ENCODE measurements at regions not wholly inside any gene's neighbourhood (a gene's known extent, or its start where the extent isn't known, plus 50 kb on each side); places are given as distances from the start of the nearest gene placed in this dataset.

DNA sequence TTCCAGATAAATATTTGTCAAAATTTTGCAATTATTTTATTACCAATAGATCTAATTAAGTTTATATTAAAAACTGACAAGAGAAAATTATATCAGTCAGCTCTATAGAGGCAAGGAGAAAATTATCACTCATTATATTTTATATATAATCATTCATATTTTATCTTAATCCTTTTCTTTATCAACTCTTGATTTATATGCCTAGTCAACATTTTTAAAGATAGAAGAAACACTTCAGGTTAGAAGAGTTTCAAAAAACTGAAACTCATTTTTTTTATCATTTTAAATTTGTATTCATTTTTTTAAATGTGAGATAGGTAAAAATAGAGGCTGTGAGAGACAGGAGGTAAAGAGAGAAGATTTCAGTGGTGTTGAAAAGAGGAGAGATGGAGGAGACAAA lies 217.3 kb upstream of the P2RY1 start:
- H3K4me1 ChIP-seq (ENCODE audit: insufficient read depth): 0 out of 2 replicates have a peak, but pooled peaks cover 12% of the 10 kb centered on the region

More for the DNA sequence above, 217.3 kb upstream of the P2RY1 start:
- Histone ChIP-seq H3K4me2 (no peak overlapping the region), H3K4me3 (no peak overlapping the region), H3K27ac (ENCODE audit: low read depth) (no peak overlapping the region), H4K20me1 (replicated peaks; ENCODE audit: insufficient read depth) (no peaks in the 10 kb centered on the region), H3K79me2 (replicated peaks; ENCODE audit: insufficient read depth) (no peaks in the 10 kb centered on the region), H2AFZ (peak overlapping the region; percentile 74; the same call in 1 of the 2 replicates), H3K27me3 (ENCODE audit: insufficient read depth) (no peaks in the 10 kb centered on the region), H3F3A (replicated peaks; ENCODE audit: low read depth) (no peaks in the 10 kb centered on the region), H3K9me2 (ENCODE audit: insufficient read depth) (peaks cover 21% of the 10 kb centered on the region), H3K36me3 (ENCODE audit: insufficient read depth) (no peaks in the 10 kb centered on the region)
- no peak for ATAC-seq
- TF ChIP-seq CREB1 (CRISPR knock-in tag; IDR thresholded peaks at IDR 0.05; ENCODE audit: low read depth) (no peak), EZH2phosphoT487 (IDR thresholded peaks at IDR 0.05; ENCODE audit: unreplicated experiment) (no peak), EZH2 (IDR thresholded peaks at IDR 0.05; ENCODE audit: low read depth, unreplicated experiment) (no peak), STAT1 (IDR thresholded peaks at IDR 0.05; ENCODE audit: unreplicated experiment) (no peak), ETS1 (IDR thresholded peaks at IDR 0.05) (no peak), POLR2AphosphoS5 (IDR thresholded peaks at IDR 0.05; ENCODE audit: low read depth) (no peak), ZNF114 (CRISPR knock-in tag; IDR thresholded peaks at IDR 0.05) (no peak), NANOG (IDR thresholded peaks at IDR 0.05; ENCODE audit: borderline replicate concordance) (no peak), JUNB (IDR thresholded peaks at IDR 0.05; ENCODE audit: unreplicated experiment) (no peak), ZNF331 (CRISPR knock-in tag; IDR thresholded peaks at IDR 0.05; ENCODE audit: low read depth) (no peak)
- TF ChIP-seq, protein P1, sequence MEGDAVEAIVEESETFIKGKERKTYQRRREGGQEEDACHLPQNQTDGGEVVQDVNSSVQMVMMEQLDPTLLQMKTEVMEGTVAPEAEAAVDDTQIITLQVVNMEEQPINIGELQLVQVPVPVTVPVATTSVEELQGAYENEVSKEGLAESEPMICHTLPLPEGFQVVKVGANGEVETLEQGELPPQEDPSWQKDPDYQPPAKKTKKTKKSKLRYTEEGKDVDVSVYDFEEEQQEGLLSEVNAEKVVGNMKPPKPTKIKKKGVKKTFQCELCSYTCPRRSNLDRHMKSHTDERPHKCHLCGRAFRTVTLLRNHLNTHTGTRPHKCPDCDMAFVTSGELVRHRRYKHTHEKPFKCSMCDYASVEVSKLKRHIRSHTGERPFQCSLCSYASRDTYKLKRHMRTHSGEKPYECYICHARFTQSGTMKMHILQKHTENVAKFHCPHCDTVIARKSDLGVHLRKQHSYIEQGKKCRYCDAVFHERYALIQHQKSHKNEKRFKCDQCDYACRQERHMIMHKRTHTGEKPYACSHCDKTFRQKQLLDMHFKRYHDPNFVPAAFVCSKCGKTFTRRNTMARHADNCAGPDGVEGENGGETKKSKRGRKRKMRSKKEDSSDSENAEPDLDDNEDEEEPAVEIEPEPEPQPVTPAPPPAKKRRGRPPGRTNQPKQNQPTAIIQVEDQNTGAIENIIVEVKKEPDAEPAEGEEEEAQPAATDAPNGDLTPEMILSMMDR (conservative IDR thresholded peaks at IDR 0.05; ENCODE audit: low read depth in 2 of 2): no peak
- TF ChIP-seq, protein P2, sequence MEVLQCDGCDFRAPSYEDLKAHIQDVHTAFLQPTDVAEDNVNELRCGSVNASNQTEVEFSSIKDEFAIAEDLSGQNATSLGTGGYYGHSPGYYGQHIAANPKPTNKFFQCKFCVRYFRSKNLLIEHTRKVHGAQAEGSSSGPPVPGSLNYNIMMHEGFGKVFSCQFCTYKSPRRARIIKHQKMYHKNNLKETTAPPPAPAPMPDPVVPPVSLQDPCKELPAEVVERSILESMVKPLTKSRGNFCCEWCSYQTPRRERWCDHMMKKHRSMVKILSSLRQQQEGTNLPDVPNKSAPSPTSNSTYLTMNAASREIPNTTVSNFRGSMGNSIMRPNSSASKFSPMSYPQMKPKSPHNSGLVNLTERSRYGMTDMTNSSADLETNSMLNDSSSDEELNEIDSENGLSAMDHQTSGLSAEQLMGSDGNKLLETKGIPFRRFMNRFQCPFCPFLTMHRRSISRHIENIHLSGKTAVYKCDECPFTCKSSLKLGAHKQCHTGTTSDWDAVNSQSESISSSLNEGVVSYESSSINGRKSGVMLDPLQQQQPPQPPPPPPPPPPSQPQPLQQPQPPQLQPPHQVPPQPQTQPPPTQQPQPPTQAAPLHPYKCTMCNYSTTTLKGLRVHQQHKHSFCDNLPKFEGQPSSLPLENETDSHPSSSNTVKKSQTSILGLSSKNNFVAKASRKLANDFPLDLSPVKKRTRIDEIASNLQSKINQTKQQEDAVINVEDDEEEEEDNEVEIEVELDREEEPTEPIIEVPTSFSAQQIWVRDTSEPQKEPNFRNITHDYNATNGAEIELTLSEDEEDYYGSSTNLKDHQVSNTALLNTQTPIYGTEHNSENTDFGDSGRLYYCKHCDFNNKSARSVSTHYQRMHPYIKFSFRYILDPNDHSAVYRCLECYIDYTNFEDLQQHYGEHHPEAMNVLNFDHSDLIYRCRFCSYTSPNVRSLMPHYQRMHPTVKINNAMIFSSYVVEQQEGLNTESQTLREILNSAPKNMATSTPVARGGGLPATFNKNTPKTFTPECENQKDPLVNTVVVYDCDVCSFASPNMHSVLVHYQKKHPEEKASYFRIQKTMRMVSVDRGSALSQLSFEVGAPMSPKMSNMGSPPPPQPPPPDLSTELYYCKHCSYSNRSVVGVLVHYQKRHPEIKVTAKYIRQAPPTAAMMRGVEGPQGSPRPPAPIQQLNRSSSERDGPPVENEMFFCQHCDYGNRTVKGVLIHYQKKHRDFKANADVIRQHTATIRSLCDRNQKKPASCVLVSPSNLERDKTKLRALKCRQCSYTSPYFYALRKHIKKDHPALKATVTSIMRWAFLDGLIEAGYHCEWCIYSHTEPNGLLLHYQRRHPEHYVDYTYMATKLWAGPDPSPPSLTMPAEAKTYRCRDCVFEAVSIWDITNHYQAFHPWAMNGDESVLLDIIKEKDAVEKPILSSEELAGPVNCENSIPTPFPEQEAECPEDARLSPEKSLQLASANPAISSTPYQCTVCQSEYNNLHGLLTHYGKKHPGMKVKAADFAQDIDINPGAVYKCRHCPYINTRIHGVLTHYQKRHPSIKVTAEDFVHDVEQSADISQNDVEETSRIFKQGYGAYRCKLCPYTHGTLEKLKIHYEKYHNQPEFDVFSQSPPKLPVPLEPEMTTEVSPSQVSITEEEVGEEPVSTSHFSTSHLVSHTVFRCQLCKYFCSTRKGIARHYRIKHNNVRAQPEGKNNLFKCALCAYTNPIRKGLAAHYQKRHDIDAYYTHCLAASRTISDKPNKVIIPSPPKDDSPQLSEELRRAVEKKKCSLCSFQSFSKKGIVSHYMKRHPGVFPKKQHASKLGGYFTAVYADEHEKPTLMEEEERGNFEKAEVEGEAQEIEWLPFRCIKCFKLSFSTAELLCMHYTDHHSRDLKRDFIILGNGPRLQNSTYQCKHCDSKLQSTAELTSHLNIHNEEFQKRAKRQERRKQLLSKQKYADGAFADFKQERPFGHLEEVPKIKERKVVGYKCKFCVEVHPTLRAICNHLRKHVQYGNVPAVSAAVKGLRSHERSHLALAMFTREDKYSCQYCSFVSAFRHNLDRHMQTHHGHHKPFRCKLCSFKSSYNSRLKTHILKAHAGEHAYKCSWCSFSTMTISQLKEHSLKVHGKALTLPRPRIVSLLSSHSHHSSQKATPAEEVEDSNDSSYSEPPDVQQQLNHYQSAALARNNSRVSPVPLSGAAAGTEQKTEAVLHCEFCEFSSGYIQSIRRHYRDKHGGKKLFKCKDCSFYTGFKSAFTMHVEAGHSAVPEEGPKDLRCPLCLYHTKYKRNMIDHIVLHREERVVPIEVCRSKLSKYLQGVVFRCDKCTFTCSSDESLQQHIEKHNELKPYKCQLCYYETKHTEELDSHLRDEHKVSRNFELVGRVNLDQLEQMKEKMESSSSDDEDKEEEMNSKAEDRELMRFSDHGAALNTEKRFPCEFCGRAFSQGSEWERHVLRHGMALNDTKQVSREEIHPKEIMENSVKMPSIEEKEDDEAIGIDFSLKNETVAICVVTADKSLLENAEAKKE (CRISPR knock-in tag; IDR thresholded peaks at IDR 0.05): no peak
- TF ChIP-seq, protein P3, sequence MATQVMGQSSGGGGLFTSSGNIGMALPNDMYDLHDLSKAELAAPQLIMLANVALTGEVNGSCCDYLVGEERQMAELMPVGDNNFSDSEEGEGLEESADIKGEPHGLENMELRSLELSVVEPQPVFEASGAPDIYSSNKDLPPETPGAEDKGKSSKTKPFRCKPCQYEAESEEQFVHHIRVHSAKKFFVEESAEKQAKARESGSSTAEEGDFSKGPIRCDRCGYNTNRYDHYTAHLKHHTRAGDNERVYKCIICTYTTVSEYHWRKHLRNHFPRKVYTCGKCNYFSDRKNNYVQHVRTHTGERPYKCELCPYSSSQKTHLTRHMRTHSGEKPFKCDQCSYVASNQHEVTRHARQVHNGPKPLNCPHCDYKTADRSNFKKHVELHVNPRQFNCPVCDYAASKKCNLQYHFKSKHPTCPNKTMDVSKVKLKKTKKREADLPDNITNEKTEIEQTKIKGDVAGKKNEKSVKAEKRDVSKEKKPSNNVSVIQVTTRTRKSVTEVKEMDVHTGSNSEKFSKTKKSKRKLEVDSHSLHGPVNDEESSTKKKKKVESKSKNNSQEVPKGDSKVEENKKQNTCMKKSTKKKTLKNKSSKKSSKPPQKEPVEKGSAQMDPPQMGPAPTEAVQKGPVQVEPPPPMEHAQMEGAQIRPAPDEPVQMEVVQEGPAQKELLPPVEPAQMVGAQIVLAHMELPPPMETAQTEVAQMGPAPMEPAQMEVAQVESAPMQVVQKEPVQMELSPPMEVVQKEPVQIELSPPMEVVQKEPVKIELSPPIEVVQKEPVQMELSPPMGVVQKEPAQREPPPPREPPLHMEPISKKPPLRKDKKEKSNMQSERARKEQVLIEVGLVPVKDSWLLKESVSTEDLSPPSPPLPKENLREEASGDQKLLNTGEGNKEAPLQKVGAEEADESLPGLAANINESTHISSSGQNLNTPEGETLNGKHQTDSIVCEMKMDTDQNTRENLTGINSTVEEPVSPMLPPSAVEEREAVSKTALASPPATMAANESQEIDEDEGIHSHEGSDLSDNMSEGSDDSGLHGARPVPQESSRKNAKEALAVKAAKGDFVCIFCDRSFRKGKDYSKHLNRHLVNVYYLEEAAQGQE (IDR thresholded peaks at IDR 0.05; ENCODE audit: unreplicated experiment): no peak
- DNase-seq (ENCODE audit: low spot score): no peak
- H3K27me3 Mint-ChIP-seq (ENCODE audit: insufficient read depth, low read depth, poor library complexity): no peaks in the 10 kb centered on the region
- no peak overlapping the region for H3K4me3 Mint-ChIP-seq
- no peak overlapping the region for H3K27ac Mint-ChIP-seq
- H3K9me3 Mint-ChIP-seq: no peaks in the 10 kb centered on the region
- H3K36me3 Mint-ChIP-seq (ENCODE audit: low read depth): no peaks in the 10 kb centered on the region; the same call in 2 of the 3 replicates
- H3K4me1 Mint-ChIP-seq: peaks cover 5% of the 10 kb centered on the region
